Ureter (tissue), 1 donor: ENCODE measurements at regions not wholly inside any gene's neighbourhood (a gene's known extent, or its start where the extent isn't known, plus 50 kb on each side); places are given as distances from the start of the nearest gene placed in this dataset.
"Not testable (repeated sequence)": the region's sequence is repeated elsewhere in the genome, so short reads cannot be mapped to it uniquely, and the experiment has no call there.

Experiments
- DNase-seq: peaks from one replicate; pipeline ENCODE4 v3.0.0-alpha.2; 2020; ENCODE audit warnings: low spot score
- donor health status: DM: yes; HTN: yes; CAD: no.

DNA sequence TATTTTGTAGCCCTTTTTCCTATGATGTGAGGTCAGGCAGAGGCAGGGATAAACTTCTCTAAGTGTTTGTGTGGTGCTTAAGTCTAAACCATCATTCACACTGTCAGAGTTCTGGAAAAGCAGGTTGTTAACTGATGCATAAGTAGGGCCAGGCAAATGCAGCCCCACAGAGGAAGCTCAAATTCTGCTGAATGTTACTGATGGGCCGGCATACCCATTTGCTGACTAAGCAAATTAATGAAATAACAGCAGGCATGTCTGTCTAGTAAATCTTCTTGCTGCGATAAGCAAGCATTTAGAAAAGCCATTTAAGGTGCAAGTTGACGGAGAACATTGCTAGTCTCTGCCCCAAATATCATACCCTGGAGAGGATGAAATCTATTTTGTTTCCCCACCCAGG is 523.2 kb upstream of the CCDC196 start:
- DNase-seq, result no peak

DNA sequence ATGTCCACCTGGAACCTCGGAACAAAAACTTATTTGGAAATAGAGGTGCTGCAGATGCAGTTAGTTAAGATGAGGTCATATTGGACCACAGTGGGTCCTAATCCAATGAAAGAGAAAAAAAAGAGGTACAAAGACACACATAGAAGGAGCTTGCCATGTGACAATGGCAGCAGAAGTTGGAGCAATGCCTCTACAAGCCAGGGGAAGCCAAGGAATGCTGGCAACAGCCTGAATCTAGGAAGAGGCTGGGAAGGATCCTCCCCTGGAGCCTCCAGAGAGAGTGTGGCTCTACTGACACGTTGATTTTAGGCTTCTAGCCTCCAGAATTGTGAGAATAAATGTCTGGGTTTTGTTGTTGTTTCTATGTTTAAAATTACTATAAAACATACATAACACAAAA is 521.8 kb upstream of the CCDC196 start:
- DNase-seq, result no peak

GRCh38 chr14:65966188-65966587 is 520.0 kb upstream of the CCDC196 start:
- DNase-seq, result no peak

- no peak for DNase-seq
Observed at GRCh38 chr14:65972346-65972870, 513.8 kb upstream of the CCDC196 start.

DNA sequence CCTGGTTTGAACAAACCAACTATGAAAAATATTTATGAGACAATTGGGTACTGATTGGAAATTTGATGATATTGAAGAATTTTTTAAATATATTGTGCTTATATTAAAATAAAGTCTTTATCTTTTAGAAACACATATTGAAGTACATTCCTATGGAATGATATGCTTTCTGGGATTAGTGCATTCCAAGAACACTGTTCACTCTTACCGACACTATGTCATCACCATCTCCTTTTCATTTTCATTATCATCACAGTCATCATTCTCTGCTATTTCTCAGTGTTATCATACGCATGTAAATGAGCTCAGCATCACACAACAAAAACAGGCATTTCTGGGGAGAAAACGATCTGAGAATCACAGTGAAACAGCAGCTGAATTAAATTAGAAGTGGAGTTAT is 513.3 kb upstream of the CCDC196 start:
- no peak for DNase-seq

DNA sequence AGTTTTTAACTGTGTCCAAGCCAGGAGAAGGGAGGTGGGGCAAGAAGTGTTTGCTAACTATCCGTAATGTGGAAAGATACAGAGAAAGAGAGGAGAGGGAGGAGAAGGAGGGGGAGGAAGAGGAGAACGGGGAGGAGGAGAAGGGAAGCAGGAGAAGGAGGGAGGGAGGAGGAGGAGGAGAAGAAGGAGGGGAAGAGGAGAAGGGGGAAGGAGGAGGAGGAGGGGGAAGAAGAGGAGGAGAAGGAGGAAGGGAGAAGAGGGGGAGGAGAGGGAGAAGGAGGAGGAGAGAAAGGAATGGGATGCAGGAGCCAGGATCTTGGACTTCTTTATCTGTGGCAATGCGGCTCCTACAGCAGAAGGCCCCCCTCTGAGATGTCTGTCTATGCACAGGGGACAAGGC is 510.3 kb upstream of the CCDC196 start:
- no peak for DNase-seq

DNA sequence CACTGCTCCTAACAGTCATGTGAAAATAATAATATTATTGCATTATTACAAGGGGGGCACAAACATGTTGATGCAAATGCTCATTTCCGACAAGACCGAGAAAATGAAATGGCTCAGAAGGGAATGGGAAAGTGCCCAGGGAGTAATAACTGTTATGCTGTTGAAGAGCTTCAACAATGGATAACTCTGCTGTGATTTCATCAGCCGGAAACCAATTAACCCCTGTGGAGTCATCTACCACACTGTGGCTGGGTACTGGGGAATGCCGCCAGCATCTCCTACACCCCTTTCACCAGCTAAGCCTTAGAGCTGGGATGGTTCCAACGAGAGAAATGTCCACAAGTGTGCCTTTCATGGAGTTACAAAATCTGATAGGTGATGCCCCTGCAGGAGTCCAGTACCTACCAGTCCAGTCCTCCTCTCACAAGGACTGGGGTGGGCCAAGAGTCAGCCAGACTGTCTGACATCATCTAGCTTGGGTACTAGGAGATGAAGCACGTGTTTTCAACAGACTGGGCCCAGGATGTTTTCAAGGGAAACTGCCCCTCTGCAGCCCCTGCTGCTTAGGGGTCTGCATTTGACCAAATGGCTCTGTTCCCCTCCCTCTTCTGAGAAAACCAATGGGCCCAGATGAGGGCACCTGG is 509.3 kb upstream of the CCDC196 start:
- no peak for DNase-seq

GRCh38 chr14:65981192-65981843 is 504.9 kb upstream of the CCDC196 start:
- no peak for DNase-seq

DNA sequence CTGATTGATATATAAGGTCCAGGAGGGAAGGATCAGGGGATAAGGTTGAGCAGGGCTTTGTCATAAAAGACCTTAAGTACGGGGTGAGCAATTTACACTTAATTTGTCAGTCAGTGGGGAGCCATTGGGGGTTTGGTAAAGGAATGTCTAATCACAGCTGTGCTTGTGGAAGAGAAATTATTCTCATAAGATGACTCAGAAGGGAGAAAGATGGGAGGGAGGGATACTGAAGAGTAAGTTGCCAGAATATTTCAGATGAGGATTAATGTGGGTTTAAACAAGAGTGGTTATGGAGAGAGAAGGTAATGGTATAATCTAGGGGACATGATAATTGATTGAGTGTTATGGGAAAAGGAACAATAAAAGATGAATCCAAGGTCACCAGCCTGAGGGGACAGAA is 500.1 kb upstream of the CCDC196 start:
- DNase-seq, result no peak

DNA sequence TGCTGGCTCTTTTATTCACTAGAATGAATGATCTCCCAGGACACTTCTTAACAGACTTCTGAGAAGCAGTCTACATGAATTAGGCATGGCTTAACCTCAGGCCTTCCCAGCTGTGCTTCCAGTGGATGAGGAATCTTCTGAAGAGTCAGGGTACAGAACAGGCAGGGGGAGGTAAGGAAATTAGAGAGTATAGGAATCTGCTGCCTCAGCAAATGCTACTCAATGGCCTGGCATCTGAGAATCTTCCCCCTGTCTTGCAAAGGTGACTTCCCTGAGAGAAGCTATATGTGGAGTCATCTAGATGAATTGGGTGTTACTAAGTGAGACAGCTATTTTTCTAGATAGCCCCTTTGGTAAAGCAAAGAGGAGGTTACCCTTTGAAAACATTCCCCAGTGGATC is 496.2 kb upstream of the CCDC196 start:
- DNase-seq, result no peak

GRCh38 chr14:65991104-65991503 is 495.1 kb upstream of the CCDC196 start:
- DNase-seq, result no peak

DNA sequence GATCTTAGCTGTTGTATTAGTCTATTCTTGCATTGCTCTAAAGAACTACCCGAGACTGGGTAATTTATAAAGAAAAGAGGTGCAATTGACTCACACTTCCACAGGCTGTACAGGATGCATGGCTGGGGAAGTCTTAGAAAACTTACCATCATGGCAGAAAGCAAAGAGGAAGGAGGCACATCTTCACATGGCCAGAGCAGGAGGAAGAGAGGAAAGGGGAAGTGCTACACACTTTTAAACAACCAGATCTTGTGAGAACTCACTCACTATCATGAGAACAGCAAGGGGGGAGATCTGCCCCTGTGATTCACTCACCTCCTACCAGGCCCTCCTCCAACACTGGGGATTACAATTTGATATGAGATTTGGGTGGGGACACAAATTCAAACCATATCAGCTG is 494.2 kb upstream of the CCDC196 start:
- not testable (repeated sequence) for DNase-seq

GRCh38 chr14:65993103-65993502 is 493.1 kb upstream of the CCDC196 start:
- no peak for DNase-seq

DNA sequence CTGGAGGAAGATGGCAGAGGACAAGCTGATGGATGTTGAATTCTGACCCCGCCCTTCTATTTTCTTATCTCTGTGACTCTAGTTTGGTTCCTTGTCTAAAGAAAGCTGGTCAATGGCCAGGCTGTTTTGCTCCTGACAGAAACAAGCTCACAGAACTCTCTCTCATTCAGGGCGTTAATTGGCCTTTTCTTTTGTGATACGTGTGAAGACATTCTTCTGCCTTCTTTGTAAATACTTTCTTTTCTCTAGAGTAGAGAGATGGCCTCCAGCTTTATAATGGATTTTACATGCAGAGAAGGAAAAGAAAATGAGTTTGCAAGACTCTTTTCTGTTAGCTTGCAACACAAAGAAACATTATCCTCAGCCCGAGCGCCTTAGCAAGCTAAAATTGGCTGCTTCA is 492.2 kb upstream of the CCDC196 start:
- no peak for DNase-seq

DNA sequence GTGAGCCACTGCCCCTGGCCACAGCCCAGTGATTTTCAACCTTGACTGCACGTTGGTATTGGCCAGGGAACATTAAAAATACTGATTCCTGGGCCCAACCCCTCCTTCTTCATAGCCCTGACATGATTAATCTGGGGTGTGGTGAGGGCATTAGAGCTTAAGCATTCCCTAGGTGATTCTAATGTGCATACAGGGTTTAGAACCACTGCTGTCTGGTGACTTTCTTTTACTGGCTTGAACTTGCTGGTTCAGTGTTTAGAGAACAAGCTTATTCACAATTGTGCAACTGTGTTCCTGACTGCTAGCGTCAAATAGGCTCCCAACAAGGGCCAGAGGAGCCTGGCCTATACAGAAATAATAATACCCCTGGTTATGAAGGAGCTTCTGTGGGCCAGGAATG is 488.8 kb upstream of the CCDC196 start:
- no peak for DNase-seq

DNA sequence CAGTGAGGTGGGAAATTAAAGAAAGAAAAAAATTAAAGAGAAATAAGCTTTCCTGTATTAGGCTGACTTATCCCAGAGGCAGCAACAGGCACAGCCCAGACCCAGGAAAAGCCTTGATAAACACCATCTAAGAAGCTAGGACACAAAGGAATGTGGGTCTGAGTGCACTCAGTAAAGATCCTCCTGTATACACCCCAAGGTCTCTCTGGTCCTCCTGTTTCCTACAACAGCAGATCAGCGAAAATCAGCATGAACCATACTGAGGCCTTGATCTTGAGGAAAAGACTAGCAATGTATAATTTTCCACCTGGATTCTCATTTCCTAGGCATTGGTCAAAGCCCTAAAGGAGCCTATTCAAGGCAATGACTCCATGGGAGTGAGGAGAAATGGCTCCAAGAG is 486.3 kb upstream of the CCDC196 start:
- no peak for DNase-seq

DNA sequence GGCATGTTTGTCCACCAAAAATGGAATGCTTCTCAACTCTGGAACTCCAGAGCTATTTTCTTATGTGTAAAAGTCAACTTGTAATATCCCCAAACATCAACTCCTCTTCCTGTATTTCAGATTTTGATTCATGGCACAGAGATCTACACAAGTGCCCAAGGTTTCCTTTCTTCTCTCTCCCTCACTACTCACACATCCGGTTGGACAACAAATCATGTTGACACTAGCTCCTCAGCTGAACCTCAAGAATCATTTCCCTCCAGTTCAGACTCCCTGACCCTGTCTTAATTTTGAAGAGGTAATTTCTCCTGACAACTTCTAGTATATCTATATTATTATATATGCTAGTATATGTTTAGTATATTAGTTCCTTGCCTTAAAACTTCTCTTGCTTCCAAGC is 485.4 kb upstream of the CCDC196 start:
- no peak for DNase-seq

DNA sequence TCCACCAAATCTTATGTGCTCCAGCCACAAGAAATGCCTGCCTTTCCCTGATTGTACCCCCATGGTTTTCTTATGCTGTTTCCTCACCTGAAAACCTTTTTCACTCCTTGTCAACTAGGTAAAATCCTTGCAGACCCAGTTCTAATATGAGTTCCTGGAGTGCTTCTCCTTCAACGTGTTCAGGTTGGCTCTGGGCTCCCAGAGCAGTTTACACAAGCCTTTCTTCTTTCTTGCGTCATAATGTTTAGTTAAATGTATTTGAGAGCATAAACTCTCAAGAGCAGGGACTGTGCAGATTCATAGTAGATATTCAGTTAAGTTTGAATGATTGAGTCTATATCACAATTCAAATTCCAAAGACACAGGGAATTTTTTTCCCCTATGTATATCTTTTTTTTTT is 484.8 kb upstream of the CCDC196 start:
- DNase-seq, result no peak

GRCh38 chr14:66003082-66003730 is 483.0 kb upstream of the CCDC196 start:
- DNase-seq, result no peak

DNA sequence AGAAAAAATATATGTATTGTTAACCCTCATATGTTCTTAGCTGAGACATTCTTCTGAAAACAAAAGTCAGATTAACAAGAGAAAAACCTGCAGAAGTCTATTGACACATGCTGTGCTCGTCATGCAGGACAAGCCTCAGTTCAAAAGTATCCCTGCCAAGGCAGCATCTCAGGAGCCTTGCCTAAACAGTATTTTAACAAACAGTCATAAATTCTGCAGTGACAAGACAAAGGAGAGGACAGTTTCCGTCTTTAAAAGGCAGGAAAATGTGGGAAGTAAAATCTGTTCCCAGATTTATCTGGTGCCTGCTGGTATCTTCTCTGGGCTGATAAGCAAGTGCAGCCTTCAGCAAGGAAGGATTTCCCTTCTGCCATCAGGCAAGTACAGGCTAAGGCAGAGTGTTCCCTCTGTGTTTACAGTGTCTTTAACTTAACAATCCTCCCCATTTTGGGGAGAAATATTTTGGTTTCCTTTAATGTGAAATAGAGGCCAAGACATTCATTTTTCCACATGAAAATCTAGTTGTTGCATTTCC is 480.2 kb upstream of the CCDC196 start:
- no peak for DNase-seq

GRCh38 chr14:66008631-66009030 is 477.5 kb upstream of the CCDC196 start:
- DNase-seq, result no peak

- DNase-seq, result no peak
Observed at GRCh38 chr14:66009089-66009488, 477.1 kb upstream of the CCDC196 start.

GRCh38 chr14:66010695-66011094 is 475.5 kb upstream of the CCDC196 start:
- DNase-seq, result no peak
